Renal pelvis (tissue), 1 donor: ENCODE measurements at regions not wholly inside any gene's neighbourhood (a gene's known extent, or its start where the extent isn't known, plus 50 kb on each side); places are given as distances from the start of the nearest gene placed in this dataset.
A peak's percentile ranks its signal among the peaks of the same experiment; 100 is the strongest.
"Not testable (repeated sequence)": the region's sequence is repeated elsewhere in the genome, so short reads cannot be mapped to it uniquely, and the experiment has no call there.

ENCODE experiments used
- DNase-seq: peaks from one replicate; pipeline ENCODE4 v3.0.0-alpha.2; 2013

DNA sequence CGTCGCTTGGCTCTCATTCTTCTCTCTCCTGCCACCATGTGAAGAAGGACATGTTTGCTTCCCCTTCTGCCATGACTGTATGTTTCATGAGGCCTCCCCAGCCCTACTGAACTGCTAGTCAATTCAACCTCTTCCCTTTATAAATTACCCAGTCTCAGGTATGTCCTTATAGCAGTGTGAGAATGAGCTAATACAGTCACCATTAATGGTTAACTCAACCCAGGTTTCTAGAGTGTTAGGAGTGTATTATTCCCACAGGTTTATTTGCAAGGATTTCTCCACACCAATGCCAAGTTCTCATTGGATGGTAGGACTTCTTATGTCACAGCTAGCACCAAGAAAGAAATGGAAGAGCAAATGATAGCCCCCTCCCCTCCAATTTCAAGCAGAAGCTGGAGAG is 71.9 kb downstream of the DYNAP start:
- DNase-seq = no peak

DNA sequence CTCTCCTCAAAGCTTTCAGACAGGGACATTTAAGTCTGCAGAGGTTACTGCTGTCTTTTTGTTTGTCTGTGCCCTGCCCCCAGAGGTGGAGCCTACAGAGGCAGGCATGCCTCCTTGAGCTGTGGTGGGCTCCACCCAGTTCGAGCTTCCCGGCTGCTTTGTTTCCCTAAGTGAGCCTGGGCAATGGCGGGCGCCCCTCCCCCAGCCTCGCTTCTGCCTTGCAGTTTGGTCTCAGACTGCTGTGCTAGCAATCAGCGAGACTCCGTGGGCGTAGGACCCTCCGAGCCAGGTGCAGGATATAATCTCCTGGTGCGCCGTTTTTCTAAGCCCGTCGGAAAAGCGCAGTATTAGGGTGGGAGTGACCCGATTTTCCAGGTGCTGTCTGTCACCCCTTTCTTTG is 78.7 kb downstream of the DYNAP start:
- not testable (repeated sequence) for DNase-seq

DNA sequence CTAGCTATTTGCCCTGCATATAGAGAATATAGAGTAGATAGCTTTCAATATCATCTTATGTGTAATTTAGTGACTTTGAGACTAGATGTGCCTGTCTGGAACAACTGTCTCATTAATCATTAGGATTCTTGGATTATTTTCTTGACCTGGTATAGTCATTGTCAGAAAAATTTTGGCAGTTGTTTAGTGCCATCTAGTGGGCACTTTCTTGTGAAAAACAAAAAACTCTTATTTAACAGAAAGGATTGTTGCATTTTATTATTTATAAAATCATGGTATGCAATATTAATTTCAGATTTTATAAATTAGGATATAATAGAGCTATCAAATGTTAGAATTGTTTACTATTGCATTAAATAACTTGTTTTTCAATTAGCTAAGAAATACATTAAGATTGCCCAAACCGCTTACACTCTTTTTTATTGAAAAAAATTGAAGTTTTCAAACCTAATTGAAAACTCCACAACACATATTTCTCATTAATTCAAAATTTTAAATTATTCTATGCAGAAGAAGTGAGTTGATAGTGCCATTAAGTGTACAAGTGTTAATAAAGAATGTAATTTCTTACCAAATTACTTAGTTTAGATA is 80.3 kb downstream of the DYNAP start:
- DNase-seq = peak; percentile 28

DNA sequence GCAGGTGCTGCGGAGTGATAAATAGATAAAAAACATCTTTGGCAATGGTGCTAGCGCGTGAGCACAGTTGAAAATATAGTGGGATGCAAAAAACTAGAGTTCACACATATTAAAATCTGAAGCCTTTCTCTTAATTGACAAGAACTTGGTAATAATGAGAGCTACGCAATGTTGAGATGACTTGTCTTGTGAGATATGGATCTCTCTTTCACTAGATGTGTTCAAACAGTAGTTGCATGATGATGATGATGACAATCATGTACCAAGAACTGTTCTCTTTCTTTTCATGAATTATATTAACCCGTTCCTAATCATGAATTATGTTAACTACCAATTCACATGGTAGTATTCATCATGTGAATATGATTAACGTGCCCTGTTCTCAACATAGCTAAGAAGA is 81.1 kb downstream of the DYNAP start:
- DNase-seq = no peak

DNA sequence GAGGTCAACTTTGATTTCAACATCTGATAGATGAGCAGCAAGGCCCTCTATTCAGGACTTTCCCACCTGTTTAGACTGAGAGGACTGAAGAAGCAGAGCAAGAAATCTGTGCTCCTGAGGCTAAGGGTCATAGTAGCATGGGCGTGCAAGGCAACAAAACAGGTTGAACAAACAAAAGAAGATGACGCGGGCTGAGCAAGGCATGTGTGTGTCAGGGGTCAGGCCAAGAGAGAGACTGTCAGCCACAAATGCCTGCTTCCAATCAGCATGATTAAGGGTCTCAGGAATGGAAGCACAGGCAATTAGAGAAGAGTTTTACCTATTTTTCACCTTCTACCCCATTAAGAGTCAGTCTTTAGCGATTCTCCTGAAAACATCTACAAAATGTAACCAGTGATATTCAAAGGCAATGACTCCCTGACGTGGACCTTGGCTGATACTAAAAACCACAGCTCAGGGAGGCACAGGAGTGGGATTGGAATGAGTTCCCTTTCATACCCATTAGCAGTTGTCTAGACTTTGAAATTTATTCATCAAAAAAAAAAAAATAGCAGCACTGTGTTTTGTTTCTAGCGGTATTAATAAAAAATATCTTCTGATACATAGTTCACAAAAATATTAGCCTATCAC is 81.9 kb downstream of the DYNAP start:
- no peak for DNase-seq

DNA sequence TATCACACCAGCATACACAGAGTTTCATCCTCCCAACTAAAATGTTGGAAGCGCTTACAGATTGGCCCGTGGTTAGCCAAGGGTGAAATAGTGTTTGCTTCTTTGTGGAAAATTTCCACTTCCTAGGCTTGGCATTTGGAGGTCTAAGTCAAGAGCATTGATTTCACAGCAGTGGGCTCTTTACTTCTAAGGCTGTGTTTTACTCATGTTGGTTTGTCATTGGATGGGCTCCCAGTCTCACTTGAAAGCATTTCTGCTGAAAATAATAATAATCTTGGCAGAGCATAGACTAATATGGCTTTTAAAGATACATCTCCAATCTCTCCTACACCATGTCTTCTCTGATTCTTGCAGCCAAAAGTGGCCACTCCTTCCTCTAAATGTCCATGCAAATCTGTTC is 82.9 kb downstream of the DYNAP start:
- DNase-seq = no peak

DNA sequence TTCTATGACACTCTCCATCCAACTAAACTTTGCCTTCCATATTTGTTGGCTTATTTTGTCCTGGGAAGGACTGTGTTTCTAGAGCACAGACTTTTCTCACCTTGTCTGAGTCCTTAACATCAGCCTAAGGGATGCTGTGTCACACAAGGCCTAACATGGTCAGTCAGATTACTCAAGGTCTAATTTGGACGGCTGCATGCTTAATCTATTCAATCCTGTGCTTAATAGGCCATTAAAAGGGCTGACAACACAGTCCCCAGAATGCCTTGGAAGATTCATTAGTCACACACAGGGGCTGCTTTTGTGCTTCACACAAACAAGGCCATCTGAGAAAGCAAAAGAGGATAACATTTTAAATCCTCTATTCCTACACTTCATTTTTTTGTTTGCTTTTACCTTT is 84.0 kb downstream of the DYNAP start:
- DNase-seq = peak; percentile 11

DNA sequence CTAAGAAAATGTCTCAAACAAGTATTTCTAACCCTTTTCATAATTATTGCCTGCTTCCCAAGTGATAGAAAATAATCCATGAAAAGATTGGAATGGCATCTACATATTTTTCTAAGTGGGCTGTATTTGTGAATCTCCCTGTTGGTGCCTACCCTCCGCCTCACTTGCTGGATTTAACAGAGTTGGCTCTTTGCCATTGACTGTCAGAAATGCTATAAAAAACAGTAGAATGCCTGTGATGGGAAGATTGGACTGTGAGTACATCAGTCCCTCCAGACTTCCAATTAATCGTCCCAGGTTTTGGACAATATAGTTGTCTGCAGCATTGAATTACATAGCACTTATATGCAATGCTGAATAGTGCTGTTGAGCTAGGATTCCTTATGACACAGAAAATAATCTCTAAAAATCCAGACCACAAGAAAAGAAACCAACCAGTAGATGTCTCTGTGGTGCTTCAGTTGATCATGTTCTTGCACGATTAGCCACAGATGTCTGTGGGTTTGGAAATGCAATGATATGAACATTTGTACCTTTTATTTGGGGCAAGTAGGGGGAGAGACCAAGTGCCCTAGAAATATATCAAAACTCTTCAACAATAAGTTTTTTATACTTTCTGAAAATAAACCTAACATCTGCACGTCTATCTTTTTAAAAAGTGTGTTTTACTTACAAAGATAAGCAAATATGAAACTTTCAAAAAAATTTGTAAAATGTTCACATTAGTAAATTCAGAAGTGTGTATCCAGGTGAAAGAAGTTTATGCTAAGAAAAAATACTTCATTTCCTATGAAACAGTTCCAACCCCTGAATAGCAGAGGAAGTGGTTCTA is 88.5 kb downstream of the DYNAP start:
- peak; percentile 68 for DNase-seq

DNA sequence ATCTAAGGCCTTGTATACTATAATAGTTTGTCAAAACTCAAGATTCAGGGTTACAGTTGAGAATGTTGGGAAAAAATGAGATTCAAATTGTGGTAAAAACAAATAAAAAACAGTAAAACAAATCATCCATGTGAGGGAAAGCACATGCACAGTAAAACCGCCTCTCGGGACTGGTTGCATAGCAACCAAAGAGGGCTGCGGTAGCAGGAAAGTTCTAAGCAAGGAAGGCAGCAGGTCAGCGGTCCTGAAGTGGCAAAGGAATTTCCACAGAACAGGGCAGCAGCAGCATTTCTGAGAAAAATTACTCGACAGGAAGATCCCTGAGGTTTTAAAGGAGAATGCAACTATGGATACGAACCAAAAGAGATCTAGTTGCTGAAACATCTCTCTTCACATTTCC is 93.7 kb downstream of the DYNAP start:
- DNase-seq = peak; percentile 36

DNA sequence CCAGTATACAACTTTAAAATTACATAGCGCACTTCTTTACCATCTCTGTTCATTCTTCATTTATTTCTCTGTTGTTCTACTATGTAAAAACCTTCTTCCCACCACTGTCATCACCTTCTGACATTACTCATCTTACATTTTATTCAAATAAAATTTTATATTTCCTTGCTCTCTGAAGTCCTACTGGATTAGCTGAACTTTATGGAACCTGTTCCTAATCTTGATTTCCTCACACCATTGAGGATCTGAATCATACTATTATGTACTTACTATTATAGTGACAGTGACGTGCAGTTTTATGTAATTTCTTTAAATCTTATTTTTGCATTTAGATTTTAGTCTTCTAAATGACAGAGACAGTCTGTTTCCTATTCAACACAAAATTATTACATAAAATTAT is 98.3 kb downstream of the DYNAP start:
- no peak for DNase-seq

DNA sequence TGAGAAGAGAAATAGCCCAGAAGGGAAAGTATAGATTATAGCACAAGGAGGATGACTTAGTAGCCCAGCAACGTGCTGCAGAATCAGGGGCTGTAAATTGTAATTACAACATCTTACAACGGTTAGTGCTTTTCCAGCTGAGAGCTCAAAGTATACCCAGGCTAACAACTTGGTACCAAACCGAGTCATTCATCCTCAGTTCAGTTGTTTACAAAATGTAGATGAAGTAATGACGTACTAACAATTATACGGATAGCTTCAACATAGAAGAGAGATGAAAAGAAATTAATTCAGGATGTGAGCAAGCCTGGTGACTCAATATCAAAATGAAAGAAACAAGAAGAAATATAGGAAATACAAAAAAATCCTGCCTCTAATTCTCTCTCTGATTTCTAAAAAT is 99.2 kb downstream of the DYNAP start:
- DNase-seq = no peak

DNA sequence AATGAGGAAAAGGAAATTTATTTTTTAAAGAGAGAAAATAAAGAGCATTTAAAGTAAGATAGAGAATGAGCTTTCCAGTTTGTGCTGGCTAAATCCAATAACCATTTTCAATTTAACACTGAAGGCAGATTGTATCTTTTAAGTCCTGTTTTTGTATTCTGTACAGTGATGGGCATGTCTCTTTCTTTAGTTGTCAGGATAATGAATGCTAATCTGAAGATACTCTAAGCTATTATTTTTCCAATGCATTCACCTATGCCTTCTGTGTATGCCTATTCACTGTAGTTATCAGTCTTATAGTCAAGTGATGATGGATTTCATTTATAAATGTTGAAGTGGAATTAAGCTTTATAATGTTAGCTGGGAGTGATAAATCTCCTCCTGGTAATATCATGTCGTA is 101.4 kb downstream of the DYNAP start:
- DNase-seq = no peak

DNA sequence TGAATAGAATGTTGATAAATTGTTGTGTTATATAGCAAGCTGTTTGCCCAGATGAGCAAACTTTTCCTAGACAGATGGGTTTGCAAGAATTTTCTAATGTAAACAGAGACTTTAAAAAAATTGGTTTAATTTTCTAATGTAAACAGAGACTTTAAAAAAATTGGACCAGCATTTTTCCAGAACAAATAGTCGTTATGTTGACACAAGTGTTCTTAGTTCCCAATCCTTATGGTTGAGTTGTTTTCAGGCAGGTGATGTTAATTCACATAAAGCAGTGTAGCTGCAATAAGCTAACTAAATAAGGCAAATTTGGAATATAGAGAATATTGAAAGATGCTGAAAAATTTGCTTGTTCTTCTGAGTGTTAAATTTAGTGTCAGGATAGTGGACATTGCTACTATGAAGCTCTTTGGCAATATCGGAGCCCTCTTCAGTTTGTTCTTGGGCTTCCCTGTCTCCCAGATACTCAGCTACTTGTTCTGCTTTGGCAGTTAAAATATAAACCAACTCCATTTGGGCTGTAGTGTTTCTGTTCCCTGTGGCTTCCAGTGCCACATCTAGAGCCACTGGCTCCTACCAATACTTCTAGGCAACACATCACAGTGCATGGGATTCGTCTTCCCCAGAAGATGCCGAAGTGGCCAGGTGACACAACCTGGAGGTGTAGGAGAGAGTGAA is 105.7 kb downstream of the DYNAP start:
- DNase-seq = no peak

DNA sequence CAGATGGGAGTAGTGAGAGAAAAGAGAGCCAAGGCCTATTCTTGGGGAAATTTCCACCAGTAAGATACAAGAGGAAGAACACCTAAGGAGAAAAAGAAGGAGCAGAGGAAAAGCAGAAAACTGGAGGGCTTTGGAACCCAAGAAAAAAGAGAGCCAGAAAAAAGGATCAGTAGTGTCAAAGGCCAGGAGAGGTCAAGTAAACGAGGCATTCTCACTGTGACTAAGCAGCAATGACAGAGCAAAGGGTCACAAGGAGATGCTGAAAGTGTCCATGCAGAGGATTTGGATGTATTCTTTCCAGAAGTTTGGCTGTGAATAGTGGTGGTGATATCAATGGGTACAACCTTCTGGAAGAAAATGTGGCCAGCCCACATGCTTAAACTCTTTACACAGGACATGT is 109.5 kb downstream of the DYNAP start:
- no peak for DNase-seq

DNA sequence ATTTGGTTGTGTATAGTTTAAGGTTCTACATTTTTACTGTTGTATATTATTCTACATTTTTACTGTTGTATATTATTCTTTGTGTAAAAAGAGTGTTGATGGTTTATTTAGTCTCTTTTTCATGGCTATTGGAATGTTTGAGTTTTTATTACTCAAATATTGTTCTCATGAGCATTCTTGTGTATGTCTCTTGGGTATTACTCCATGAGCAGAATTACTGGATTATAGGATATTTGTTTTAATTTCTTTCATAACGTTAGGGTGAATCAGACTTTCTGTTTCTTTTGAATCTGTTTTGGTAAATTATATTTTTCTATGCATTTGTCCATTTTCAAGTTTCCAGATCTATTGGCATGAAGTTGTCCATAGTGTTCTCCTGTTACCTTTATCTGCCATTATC is 111.6 kb downstream of the DYNAP start:
- DNase-seq = no peak

DNA sequence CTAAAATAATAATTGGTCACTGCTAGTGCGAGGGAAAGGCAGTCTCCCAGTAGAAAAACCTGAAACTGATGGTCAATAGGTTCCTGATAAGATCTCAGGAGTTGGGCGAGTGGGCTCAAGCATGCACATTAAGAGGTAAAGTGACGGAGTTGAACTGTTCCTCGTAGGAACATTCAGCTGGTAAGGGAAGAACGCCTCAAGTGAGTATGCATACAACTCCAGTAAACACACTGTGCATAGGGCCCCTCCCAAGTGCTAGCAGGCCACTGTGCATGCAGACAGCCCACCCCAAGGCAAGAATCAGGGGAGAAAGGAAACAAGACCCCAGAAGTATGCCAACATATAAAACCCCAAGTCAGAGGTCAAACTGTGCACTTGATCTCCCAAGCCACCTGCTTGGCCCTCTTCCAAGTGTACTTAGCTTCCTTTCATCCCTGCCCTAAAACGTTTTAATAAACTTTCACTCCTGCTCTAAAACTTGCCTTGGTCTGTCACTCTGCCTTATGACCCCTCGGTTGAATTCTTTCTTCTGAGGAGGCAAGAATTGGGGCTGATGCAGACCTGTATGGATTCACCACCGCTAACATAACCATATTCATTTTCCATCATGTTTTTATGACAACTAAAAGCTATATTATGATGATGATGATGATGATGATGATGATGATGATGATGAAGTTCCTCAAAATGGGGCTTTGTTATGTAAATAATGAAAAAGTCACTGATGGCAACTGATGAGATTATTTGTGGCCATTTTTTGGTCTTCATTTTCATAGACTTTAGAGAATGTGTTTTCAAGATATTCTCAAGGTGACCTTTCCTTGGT is 118.0 kb upstream of the RAB27B start:
- DNase-seq = no peak

DNA sequence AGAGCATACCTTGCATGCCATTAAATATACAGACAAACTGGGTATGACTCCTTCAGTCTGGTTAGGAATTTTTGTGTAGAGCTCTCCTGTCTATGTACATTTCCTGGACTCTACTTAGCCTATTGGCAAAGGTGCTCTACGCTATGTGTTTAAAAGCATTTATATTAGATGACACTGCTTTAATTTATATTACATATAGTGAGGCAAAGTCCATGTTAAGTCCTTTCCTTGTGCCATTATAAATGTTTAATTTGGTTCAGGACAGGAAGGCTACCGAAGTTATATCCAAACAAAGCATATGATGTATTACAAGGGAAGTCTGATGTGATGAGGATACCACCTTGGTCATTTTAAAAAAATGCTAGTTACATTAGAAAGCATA is 117.4 kb upstream of the RAB27B start:
- no peak for DNase-seq

DNA sequence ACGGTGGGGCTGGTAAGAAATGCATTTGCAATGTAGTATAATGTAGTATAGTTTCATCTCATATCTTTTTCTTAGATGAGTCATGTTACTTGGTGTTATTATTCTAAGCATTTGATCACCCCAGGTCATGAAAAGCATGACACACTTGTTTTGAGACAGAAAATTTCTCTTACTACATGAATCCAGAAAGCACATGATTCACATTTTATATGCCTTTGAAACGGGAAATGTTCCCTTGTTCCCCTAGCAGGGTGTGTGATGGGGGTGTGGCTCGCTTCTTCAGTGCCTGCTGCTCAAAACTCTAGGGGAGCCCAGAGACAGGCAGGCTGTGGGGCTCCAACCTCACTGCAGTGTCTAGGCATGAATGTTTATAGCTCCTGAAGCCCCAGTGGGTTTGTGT is 116.0 kb upstream of the RAB27B start:
- DNase-seq = no peak

DNA sequence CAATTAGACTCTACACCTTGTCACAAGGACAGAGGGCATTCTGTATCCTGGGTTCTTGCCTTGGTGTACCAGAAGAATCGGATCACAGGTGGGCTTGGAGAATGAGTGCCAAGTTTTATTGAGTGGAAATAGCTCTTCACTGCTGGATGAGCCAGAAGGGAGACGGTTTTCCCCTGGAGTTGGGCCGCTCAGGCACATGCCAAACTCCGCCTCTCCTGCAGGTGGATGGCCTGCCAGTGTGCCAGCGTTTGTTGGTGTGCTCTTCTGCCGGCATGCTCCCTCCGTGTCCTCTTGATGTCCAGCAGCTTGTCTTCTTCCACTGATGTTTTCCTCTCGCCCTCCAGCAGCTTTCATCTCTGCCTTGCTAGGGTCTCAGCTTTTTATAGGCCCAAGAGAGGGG is 115.5 kb upstream of the RAB27B start:
- DNase-seq = no peak

DNA sequence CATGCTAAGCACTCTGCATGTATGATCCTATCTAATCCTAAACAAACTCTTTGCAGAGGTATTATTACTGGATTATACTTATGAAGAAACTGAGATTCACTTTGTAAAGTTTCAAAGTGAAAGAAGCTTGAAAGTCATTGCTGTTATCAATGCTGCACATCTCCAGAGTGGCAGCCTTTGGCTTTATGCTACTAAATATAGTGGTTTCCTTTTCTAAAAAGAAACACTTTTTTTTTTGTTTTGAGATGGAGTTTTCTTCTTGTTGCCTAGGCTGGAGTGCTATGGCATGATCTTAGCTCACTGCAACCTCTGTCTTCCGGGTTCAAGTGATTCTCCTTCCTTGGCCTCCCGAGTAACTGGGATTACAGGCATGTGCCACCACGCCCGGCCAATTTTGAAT is 114.9 kb upstream of the RAB27B start:
- no peak for DNase-seq

DNA sequence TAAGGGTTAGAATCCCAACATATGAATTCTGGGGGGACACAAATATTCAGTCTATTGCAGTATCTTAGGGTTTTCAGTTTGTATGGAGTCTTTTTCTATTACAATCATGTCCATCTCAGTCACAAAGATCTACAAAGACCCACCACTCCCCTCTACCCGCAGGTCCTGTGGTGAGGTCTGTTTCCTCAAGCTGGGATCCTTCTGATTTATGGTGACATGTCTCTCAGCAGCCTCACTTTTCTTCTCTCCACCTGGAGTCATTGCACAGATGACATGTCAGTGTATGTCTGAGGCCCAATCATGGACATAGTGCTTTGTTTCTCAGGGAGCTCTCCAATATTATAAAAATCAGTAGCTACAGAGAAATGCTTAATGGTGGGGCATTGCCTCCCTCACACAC is 113.4 kb upstream of the RAB27B start:
- DNase-seq = no peak

DNA sequence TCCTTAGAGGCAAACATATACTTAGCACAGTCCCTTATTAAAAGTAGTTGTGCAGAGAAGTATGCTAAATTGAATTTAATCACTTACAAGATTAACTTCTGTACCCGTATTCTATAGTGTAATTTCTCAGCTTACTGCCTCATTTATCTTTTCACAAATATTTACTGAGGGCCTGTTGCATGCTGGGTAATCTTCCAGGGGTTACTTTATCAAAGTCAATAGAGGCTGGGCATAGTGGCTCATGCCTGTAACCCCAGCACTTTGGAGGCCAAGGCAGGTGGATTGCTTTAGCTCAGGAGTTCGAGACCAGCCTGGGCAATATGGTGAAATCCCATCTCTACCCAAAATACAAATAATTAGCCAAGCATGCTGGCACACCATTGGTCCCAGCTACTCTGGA is 111.7 kb upstream of the RAB27B start:
- DNase-seq = no peak
